Activated T-cell treated with anti-CD3 and anti-CD28 coated beads, Interleukin-2, amount 50 U/mL, for 4 hours (primary cell): ENCODE measurements at regions not wholly inside any gene's neighbourhood (a gene's known extent, or its start where the extent isn't known, plus 50 kb on each side); places are given as distances from the start of the nearest gene placed in this dataset.

Experiments used
- ATAC-seq, 2 donors: fragments of 200-7000 bp; cut with Tn5 transposase; one replicate each; pipeline ENCODE4 v1.10.0; 2021
- DNase-seq: peaks from one replicate; pipeline ENCODE4 v3.0.0-alpha.2; 2020
- H3K27me3 Mint-ChIP-seq: one replicate; pipeline ENCODE4 v1.8.0; 2021; ENCODE audit warnings: low read depth, mixed read lengths
- H3K36me3 Mint-ChIP-seq: one replicate; pipeline ENCODE4 v1.8.0; 2022; ENCODE audit warnings: mixed read lengths; ENCODE audit not compliant: insufficient read depth
- H3K4me1 Mint-ChIP-seq: one replicate; pipeline ENCODE4 v1.8.0; 2021; ENCODE audit warnings: low read depth, mixed read lengths
- H3K4me3 Mint-ChIP-seq: one replicate; pipeline ENCODE4 v1.8.0; 2021; ENCODE audit warnings: mild to moderate bottlenecking, moderate library complexity, mixed read lengths
- H3K9me3 Mint-ChIP-seq: one replicate; pipeline ENCODE4 v1.8.0; 2021; ENCODE audit warnings: mixed read lengths

DNA sequence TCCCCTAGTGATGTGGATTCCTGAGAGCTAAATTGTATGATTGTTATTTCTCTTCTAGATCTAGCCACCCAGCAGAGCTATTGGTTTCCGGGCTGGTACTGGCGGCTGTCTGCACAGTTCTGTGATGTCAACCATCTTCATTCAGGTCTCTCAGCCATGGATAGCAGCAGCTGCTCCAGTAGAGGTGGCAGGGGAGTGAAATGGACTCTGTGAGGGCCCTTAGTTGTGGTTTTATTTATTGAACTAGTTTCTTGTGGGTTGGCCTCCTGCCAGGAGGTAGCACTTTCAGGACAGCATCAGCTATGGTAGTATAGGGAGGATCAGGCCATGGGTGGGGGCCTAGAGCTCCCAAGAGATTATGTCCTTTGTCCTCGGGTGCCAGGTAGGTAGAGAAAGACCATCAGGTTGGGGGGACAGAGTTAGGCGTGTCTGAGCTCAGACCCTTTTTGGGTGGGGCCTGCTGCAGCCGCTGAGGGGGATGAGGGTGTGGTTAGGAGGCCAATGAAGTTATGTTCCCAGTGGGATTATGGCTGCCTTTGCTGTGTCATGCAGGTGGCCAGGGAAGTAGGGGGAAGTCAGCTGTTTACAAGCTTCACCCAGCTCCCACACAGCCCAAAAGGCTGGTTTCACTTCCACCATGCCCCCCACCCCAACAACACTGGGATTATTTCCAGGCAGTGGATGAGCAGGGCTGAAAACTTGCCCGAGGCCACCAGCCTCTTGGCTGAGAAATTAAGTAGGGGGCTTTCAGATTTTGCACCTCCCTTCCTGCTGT lies 55.1 kb upstream of the RGS4 start:
- Mint-ChIP-seq H3K4me1 (no peaks in the 10 kb centered on the region), H3K36me3 (no peaks in the 10 kb centered on the region), H3K9me3 (peaks cover 20% of the 10 kb centered on the region), H3K27me3 (no peaks in the 10 kb centered on the region), H3K4me3 (no peak overlapping the region)
- no peak for ATAC-seq
- DNase-seq = no peak

DNA sequence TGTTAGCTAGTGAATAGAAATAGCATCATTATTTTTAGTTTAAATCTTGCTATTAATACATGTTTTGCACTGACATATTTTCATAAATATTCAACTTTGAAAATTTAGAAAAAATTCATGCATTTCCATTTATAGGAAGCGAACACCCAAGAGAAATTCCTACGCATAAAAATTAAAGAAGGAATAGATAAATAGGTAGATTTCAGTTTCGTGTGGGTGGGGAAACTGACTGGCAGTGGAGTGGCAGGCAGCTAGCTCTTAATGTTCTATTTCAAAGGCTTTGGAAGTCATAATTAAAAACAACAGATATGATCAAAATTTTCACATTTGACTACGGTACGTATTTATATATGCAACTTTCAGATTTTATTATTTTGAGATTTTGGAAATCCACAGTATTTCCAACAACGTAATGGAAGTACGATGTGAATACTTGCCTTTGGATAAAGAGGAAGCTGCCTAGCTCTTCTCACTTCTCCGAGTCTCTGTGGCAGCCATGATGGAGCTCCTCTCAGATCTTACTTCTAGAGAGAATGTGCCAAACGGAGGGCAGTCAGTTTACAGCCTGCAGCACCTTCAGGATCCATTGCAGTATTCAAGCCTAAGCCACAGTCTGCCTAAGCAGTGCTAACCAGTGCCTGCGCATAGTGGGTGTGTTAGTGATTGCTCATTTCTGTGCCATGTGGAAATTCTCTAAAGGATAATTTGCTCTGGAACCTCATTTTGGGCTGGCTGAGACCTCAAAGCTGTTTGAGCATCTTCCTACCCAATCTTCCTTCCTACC lies 62.9 kb upstream of the RGS4 start:
- Mint-ChIP-seq H3K36me3 (no peaks in the 10 kb centered on the region), H3K27me3 (peaks cover 15% of the 10 kb centered on the region), H3K4me3 (no peak overlapping the region), H3K9me3 (peaks cover 10% of the 10 kb centered on the region), H3K4me1 (no peaks in the 10 kb centered on the region)
- no peak for ATAC-seq
- no peak for DNase-seq

DNA sequence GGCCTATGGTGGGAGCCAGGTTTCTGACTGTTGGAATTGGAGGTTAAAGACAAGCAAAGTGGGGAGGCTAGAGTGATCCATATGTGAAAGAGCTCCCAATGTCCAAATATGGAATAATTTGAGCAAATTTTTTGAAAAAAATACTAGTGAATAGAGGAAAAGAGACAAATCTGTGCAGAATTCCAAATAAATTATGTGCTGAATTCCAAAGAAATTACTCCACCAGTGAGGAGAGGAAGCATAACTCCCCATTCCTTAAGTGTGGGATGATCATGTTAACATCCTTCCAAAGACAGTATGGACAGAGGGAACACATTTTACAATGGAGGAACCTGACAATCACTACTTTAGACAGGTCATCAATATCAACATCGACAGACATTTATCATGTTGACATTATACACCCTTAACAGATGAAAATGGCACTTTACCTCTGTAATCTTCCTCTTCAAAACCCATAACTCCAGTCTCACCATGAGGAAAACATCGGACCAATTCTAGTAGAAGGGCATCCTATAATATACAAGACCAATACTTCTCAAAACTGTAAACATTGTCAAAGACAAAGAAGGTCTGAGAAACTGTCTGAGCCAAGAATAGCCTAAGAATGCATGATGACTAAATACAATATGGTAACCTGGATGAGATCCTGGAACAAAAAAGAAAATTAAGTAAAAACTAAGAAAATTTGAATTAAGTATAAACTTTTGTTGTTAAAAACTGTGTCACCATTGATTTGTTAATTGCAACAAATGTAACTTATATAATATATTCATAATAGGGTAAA lies 71.5 kb upstream of the RGS4 start:
- Mint-ChIP-seq H3K27me3 (no peaks in the 10 kb centered on the region), H3K36me3 (no peaks in the 10 kb centered on the region), H3K4me3 (no peak overlapping the region), H3K4me1 (no peaks in the 10 kb centered on the region), H3K9me3 (peaks cover 5% of the 10 kb centered on the region)
- no peak for ATAC-seq
- no peak for DNase-seq

- ATAC-seq = no peak
- H3K36me3 Mint-ChIP-seq = no peaks in the 10 kb centered on the region
Measured at GRCh38 chr1:162996261-162996660, 72.9 kb upstream of the RGS4 start.

GRCh38 chr1:162994921-162995320 lies 74.2 kb upstream of the RGS4 start:
- Mint-ChIP-seq H3K9me3 (no peaks in the 10 kb centered on the region), H3K4me1 (no peaks in the 10 kb centered on the region), H3K27me3 (no peaks in the 10 kb centered on the region), H3K4me3 (no peak overlapping the region), H3K36me3 (no peaks in the 10 kb centered on the region)
- no peak for DNase-seq
- no peak for ATAC-seq

More at GRCh38 chr1:162996261-162996660, 72.9 kb upstream of the RGS4 start:
- no peaks in the 10 kb centered on the region for H3K4me1 Mint-ChIP-seq
- H3K9me3 Mint-ChIP-seq = no peaks in the 10 kb centered on the region
- DNase-seq = no peak
- H3K4me3 Mint-ChIP-seq = no peak overlapping the region
- no peaks in the 10 kb centered on the region for H3K27me3 Mint-ChIP-seq

DNA sequence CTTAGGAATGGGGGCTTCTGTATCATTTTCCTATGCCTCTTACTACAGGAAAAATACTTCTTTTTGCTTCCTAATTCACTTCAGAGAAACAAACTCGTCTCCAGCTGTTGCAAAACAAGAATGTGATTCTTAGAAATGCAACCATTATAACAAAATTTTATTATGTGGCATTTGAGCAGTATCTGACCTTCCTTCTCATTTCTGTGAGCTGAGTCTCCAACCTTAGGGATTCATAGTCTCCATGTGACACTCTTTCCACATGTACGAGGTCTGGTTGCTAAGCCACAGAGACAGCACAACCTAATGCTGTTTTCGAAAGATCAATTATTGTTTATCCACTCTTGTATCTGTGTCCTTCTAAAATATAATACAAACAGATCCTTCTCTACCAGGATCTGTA lies 75.3 kb upstream of the RGS4 start:
- Mint-ChIP-seq H3K4me3 (no peak overlapping the region), H3K4me1 (no peaks in the 10 kb centered on the region), H3K9me3 (no peaks in the 10 kb centered on the region), H3K27me3 (no peaks in the 10 kb centered on the region), H3K36me3 (no peaks in the 10 kb centered on the region)
- DNase-seq = no peak
- ATAC-seq = no peak

- DNase-seq (no peak), ATAC-seq (no peak)
- H3K9me3 Mint-ChIP-seq = no peaks in the 10 kb centered on the region
- H3K36me3 Mint-ChIP-seq = no peaks in the 10 kb centered on the region
- H3K4me3 Mint-ChIP-seq = no peak overlapping the region
- H3K27me3 Mint-ChIP-seq = no peaks in the 10 kb centered on the region
- H3K4me1 Mint-ChIP-seq = no peaks in the 10 kb centered on the region
Measured at GRCh38 chr1:162992945-162993344, 76.2 kb upstream of the RGS4 start.

- no peaks in the 10 kb centered on the region for H3K9me3 Mint-ChIP-seq
- no peaks in the 10 kb centered on the region for H3K4me1 Mint-ChIP-seq
- ATAC-seq (no peak), DNase-seq (no peak)
- no peak overlapping the region for H3K4me3 Mint-ChIP-seq
- no peaks in the 10 kb centered on the region for H3K27me3 Mint-ChIP-seq
- no peaks in the 10 kb centered on the region for H3K36me3 Mint-ChIP-seq
Measured at GRCh38 chr1:162991444-162991843, 77.7 kb upstream of the RGS4 start.

- ATAC-seq (no peak), DNase-seq (no peak)
- no peaks in the 10 kb centered on the region for H3K4me1 Mint-ChIP-seq
- H3K36me3 Mint-ChIP-seq = no peaks in the 10 kb centered on the region
- no peak overlapping the region for H3K4me3 Mint-ChIP-seq
- H3K9me3 Mint-ChIP-seq = no peaks in the 10 kb centered on the region
- H3K27me3 Mint-ChIP-seq = no peaks in the 10 kb centered on the region
Measured at GRCh38 chr1:162990665-162991064, 78.5 kb upstream of the RGS4 start.

- H3K4me3 Mint-ChIP-seq = no peak overlapping the region
- H3K9me3 Mint-ChIP-seq = no peaks in the 10 kb centered on the region
- H3K4me1 Mint-ChIP-seq = no peaks in the 10 kb centered on the region
- no peaks in the 10 kb centered on the region for H3K27me3 Mint-ChIP-seq
- ATAC-seq (no peak), DNase-seq (no peak)
- H3K36me3 Mint-ChIP-seq = no peaks in the 10 kb centered on the region
Measured at GRCh38 chr1:162988869-162989268, 80.3 kb upstream of the RGS4 start.

GRCh38 chr1:162987866-162988265 lies 81.3 kb upstream of the RGS4 start:
- no peaks in the 10 kb centered on the region for H3K36me3 Mint-ChIP-seq

DNA sequence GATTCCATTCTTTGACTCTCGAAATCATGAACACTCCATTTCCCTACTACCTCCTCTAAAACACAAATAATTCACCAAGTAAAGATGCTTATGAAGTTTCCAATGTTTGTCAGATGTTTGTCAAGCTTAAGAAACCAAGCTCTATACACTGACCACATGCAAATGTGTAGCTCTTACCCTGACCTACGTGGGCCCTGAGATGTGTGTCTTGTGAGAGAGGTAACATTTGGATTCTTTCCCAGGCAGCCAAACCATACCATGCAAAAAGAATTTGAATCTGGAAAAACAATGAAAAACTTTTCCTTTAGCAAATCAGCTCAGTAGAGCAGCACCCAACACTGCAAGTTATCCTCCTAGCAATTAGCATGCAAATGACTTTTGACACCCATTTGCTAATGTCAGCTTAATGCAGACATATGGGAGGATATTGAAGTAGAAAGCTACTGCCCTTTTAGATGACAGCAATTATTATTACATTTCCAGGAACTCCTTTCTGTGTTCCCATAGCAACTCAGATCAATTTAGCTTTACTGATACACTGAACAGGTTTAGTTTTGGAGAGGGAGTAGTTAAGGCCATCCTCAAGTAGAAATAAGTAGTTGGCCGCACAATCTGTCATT lies 83.2 kb upstream of the RGS4 start:
- Mint-ChIP-seq H3K36me3 (no peaks in the 10 kb centered on the region), H3K27me3 (peaks cover 7% of the 10 kb centered on the region), H3K9me3 (no peaks in the 10 kb centered on the region), H3K4me3 (no peak overlapping the region), H3K4me1 (no peaks in the 10 kb centered on the region)
- ATAC-seq = no peak
- no peak for DNase-seq

More at GRCh38 chr1:162987866-162988265, 81.3 kb upstream of the RGS4 start:
- H3K4me3 Mint-ChIP-seq = no peak overlapping the region
- no peak for ATAC-seq
- no peaks in the 10 kb centered on the region for H3K27me3 Mint-ChIP-seq
- H3K9me3 Mint-ChIP-seq = no peaks in the 10 kb centered on the region
- no peak for DNase-seq
- H3K4me1 Mint-ChIP-seq = no peaks in the 10 kb centered on the region

- DNase-seq (no peak), ATAC-seq (no peak)
- Mint-ChIP-seq H3K9me3 (no peaks in the 10 kb centered on the region), H3K4me3 (no peak overlapping the region), H3K27me3 (peaks cover 7% of the 10 kb centered on the region), H3K36me3 (no peaks in the 10 kb centered on the region), H3K4me1 (no peaks in the 10 kb centered on the region)
Measured at GRCh38 chr1:162984699-162985098, 84.5 kb upstream of the RGS4 start.
